ENCODE measurements at regions not wholly inside any gene's neighbourhood (a gene's known extent, or its start where the extent isn't known, plus 50 kb on each side); places are given as distances from the start of the nearest gene placed in this dataset.
"Not testable (repeated sequence)": the region's sequence is repeated elsewhere in the genome, so short reads cannot be mapped to it uniquely, and the experiment has no call there.

DNA sequence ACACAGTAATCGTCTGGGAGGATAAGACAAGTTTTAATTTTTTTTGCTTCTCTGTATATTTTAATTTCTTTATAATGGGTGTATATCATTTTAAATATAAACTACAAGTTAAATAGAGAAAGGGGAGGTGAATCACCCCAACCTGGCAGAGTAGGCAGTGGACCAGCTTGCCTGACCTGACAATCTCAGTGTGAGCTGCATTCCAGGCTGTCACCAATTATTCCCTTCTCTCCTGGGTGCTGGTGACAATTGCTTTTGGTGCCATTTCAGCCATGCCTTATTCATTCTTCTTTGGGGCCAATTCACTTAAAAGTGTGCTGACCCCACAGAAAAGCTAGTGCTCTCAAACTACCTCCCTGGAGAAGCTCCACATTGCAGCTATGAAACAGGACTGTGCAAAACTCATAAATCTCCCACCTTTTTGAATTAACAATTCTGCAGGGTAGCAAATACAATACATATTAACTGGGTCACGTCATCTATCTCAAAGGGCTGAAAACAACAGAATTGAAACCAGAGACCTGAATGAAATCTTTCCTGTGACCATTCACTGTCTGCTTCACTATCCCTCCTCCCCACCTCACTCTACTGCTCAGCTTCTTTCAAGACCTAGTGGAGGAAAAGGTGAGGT, 359.0 kb downstream of the HS3ST1 start:
- TF ChIP-seq, protein P1, sequence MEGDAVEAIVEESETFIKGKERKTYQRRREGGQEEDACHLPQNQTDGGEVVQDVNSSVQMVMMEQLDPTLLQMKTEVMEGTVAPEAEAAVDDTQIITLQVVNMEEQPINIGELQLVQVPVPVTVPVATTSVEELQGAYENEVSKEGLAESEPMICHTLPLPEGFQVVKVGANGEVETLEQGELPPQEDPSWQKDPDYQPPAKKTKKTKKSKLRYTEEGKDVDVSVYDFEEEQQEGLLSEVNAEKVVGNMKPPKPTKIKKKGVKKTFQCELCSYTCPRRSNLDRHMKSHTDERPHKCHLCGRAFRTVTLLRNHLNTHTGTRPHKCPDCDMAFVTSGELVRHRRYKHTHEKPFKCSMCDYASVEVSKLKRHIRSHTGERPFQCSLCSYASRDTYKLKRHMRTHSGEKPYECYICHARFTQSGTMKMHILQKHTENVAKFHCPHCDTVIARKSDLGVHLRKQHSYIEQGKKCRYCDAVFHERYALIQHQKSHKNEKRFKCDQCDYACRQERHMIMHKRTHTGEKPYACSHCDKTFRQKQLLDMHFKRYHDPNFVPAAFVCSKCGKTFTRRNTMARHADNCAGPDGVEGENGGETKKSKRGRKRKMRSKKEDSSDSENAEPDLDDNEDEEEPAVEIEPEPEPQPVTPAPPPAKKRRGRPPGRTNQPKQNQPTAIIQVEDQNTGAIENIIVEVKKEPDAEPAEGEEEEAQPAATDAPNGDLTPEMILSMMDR (IDR thresholded peaks at IDR 0.05; ENCODE audit: control insufficient read depth, extremely low read depth, insufficient read depth), result no peak
- no peak overlapping the region for H3K4me3 ChIP-seq (ENCODE audit: low read depth, low read length)
- no peak for DNase-seq (ENCODE audit: low read depth)

DNA sequence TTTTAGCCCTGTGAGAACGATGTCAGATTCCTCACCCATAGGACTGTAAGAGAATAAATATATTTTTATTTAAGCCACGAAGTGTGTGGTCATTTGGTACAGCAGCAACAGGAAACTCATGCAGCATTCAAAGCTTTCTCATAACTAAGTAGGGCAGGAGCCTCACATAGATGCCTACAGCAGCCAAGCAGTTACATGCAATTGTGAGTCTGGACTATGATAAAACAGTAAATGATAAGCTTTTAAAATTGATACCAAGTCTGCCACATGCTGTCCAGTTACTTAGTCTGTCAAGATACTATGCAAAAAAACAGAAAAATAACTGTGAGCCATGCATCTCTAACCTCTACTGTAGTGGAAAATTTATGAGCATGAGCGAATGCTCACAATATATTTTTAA, 359.6 kb downstream of the HS3ST1 start:
- TF ChIP-seq, protein P1 (IDR thresholded peaks at IDR 0.05; ENCODE audit: control insufficient read depth, extremely low read depth, insufficient read depth), result no peak
- no peak for DNase-seq (ENCODE audit: low read depth)
- no peak overlapping the region for H3K4me3 ChIP-seq (ENCODE audit: low read depth, low read length)

DNA sequence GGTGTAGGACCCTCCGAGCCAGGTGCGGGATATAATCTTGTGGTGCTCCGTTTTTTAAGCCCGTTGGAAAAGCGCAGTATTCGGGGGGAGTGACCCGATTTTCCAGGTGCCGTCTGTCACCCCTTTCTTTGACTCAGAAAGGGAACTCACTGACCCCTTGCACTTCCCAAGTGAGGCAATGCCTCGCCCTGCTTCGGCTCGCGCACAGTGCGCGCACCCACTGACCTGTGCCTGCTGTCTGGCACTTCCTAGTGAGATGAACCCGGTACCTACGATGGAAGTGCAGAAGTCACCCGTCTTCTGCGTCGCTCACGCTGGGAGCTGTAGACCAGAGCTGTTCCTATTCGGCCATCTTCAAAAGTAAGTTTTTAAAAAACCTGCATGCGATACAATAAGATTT, 362.1 kb downstream of the HS3ST1 start:
- not testable (repeated sequence) for H3K4me3 ChIP-seq (ENCODE audit: low read depth, low read length); DNase-seq (ENCODE audit: low read depth)

DNA sequence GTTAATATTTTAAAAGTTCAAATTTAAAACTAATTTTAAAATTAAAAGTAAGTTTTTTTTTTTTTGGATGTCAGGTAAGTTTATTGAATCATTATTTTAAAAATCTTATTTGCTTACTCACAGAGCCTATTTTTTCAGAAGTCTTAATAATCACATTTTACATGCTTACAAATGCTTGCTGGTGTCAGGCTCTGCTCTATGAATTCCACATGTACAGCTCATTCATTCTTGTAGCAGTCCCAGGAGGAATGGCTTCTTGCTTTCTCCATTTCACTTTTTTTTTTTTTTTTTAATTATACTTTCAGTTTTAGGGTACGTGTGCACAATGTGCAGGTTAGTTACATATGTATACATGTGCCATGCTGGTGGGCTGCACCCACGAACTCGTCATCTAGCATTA, 368.1 kb downstream of the HS3ST1 start:
- not testable (repeated sequence) for H3K4me3 ChIP-seq (ENCODE audit: low read depth, low read length); DNase-seq (ENCODE audit: low read depth)

DNA sequence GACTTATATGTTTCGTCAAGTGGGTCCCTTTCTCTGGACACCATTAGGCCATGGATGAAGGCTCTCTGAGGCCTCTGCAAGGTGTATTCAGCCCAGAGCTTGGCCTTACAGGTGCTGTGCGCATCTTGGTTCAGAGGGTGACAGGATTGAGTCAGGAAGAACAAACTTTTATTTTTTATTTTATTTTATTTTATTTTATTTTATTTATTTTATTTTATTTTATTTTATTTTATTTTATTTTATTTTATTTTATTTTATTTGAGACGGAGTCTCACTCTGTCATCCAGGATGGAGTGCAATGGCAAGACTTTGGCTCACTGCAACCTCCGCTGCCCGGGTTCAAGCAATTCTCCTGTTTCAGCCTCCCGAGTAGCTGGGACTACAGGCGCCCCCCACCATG, 370.4 kb upstream of the CLNK start:
- H3K4me3 ChIP-seq (ENCODE audit: low read depth, low read length); DNase-seq (ENCODE audit: low read depth): not testable (repeated sequence)

DNA sequence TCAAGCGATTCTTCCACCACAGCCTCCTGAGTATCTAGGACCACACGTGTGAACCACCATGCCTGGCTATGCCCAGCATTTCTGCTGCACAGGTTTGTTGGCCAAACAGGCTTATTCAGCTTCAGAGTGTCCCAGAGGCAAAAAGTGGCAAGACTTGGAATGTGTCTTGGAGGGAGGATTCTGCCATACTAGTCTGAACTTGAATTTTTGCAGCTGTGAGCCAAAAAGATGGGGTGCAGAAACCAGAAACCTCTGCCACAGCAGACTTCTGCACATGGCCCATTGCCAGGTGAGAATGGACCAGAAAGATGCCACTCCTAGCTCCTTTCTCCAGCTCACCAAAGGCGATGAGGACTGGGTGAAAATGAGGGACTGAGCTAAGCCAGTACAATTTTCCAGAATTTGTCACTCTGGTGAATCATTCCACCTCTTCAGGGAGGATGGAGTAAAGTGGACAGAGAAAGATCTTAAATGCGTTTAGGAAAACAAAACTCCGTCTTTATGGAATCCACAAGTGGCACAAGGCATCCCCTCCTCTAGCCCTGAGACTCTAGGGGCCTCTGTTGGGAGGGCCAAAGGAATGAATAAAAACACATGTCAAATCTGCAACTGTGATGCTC, 369.1 kb upstream of the CLNK start:
- H3K4me3 ChIP-seq (ENCODE audit: low read depth, low read length), result no peak overlapping the region
- TF ChIP-seq, protein P1 (IDR thresholded peaks at IDR 0.05; ENCODE audit: control insufficient read depth, extremely low read depth, insufficient read depth), result no peak
- DNase-seq (ENCODE audit: low read depth), result no peak

DNA sequence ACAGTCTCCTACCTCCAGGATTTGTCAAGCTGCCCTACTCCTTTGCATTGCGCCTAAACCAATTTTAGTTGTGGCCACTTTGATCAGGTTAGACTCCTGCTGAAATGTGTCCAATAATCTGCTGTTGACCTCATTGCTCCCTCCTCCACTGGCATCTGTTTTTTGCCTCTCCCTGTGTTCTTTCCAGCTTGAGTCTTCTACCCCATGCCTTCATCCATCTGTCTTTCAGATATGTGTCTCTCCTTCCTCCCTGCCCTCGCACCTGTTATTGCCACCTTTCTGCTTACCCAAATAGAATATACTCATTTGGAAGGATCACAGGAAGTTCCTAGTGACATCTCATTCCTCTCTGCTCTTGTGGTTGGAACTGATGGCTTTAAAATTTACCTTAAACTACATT, 366.6 kb upstream of the CLNK start:
- DNase-seq (ENCODE audit: low read depth), result no peak
- H3K4me3 ChIP-seq (ENCODE audit: low read depth, low read length), result no peak overlapping the region
- TF ChIP-seq, protein P1 (IDR thresholded peaks at IDR 0.05; ENCODE audit: control insufficient read depth, extremely low read depth, insufficient read depth), result no peak

DNA sequence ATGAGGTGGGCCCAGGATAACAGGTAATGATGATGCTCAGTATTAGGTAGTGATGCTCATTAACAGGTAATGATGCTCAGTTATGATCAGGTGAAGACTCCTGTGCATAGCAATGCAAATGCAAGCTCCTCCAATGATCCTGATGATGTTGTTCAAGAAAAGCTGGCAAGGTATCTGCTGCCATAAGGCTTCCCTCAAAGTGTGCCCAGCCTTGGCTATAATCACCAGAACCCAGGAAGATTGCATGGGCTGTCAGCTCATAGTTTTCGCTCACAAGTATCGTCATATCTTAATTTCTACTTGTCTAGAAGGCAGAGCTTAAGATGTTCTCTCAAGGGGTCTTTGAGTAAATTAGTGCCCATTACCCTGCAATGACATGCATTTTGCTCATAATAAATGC, 366.2 kb upstream of the CLNK start:
- no peak overlapping the region for H3K4me3 ChIP-seq (ENCODE audit: low read depth, low read length)
- DNase-seq (ENCODE audit: low read depth), result no peak
- TF ChIP-seq, protein P1 (IDR thresholded peaks at IDR 0.05; ENCODE audit: control insufficient read depth, extremely low read depth, insufficient read depth), result no peak

All from LNCaP clone FGC (cell line).